GM12878 (cell line): ENCODE measurements at regions not wholly inside any gene's neighbourhood (a gene's known extent, or its start where the extent isn't known, plus 50 kb on each side); places are given as distances from the start of the nearest gene placed in this dataset.

Source experiments
- BACH1 ChIP-seq: fragments of 450-650 bp; IDR thresholded peaks from 2 replicates; pipeline ENCODE4 v1.6.1; 2017; ENCODE audit warnings: mild to moderate bottlenecking, borderline replicate concordance
- E2F8 ChIP-seq: fragments of 450-650 bp; IDR thresholded peaks from 2 replicates; pipeline ENCODE4 v1.6.1; 2018; ENCODE audit warnings: mild to moderate bottlenecking, low read depth, moderate library complexity; ENCODE audit not compliant: partially characterized antibody
- E4F1 ChIP-seq: fragments of 450-650 bp; IDR thresholded peaks from 2 replicates; pipeline ENCODE4 v1.6.1; 2018; ENCODE audit warnings: borderline replicate concordance, mild to moderate bottlenecking; ENCODE audit not compliant: partially characterized antibody
- FOXM1 ChIP-seq: IDR thresholded peaks from 2 replicates; pipeline ENCODE4 v1.6.1; 2012; ENCODE audit warnings: low read depth, mild to moderate bottlenecking, inconsistent platforms, low read length, moderate library complexity
- GABPA ChIP-seq: IDR thresholded peaks from 2 replicates; pipeline ENCODE4 v1.6.1; 2014; ENCODE audit warnings: antibody characterized with exemption, low read depth, mild to moderate bottlenecking, inconsistent platforms
- HDAC6 ChIP-seq: fragments of 200-600 bp; sonication (generic); IDR thresholded peaks from one replicate; pipeline ENCODE4 v1.8.0; 2017; ENCODE audit warnings: antibody characterized with exemption; ENCODE audit not compliant: unreplicated experiment
- IRF4 ChIP-seq: IDR thresholded peaks from 2 replicates; pipeline ENCODE4 v1.6.1; 2011; ENCODE audit warnings: low read depth, low read length
- MEF2A ChIP-seq: IDR thresholded peaks from 2 replicates; pipeline ENCODE4 v1.6.1; 2011; ENCODE audit warnings: low read depth, mild to moderate bottlenecking, low read length, moderate library complexity; ENCODE audit not compliant: insufficient read depth
- MTA2 ChIP-seq: fragments of 450-650 bp; IDR thresholded peaks from 2 replicates; pipeline ENCODE4 v1.6.1; 2016; ENCODE audit warnings: low read depth, mild to moderate bottlenecking, moderate library complexity
- MYC ChIP-seq: IDR thresholded peaks from 2 replicates; pipeline ENCODE4 v1.6.1; 2011; ENCODE audit warnings: mild to moderate bottlenecking, low read length, moderate library complexity, inconsistent platforms; ENCODE audit not compliant: insufficient read depth, insufficient replicate concordance, insufficient read length, severe bottlenecking
- NFYB ChIP-seq: IDR thresholded peaks from 2 replicates; pipeline ENCODE4 v1.6.1; 2011; ENCODE audit warnings: low read depth, mild to moderate bottlenecking, low read length, improper control_type of control experiment, moderate library complexity; ENCODE audit not compliant: insufficient read depth
- PML ChIP-seq: IDR thresholded peaks from 2 replicates; pipeline ENCODE4 v1.6.1; 2012; ENCODE audit warnings: low read length, inconsistent platforms
- RAD21 ChIP-seq: IDR thresholded peaks from 2 replicates; pipeline ENCODE4 v1.6.1; 2011; ENCODE audit warnings: mild to moderate bottlenecking, low read depth, low read length, moderate library complexity; ENCODE audit not compliant: insufficient read depth
- SMAD1 ChIP-seq: fragments of 450-650 bp; IDR thresholded peaks from 2 replicates; pipeline ENCODE4 v1.6.1; 2018; ENCODE audit warnings: mild to moderate bottlenecking, low read depth; ENCODE audit not compliant: partially characterized antibody
- SMARCA5 ChIP-seq: fragments of 450-650 bp; IDR thresholded peaks from 2 replicates; pipeline ENCODE4 v1.6.1; 2017; ENCODE audit warnings: mild to moderate bottlenecking
- SPI1 ChIP-seq: IDR thresholded peaks from 2 replicates; pipeline ENCODE4 v1.6.1; 2011; ENCODE audit warnings: low read depth, mild to moderate bottlenecking, low read length, moderate library complexity, borderline replicate concordance; ENCODE audit not compliant: insufficient read depth
- SRF ChIP-seq, 2 experiments: IDR thresholded peaks; 2 replicates each; pipeline ENCODE4 v1.6.1; 2011; ENCODE audit warnings: low read depth in 2 of 2, low read length in 2 of 2, mild to moderate bottlenecking in 1 of 2, moderate library complexity in 1 of 2
- TCF7 ChIP-seq: IDR thresholded peaks from 2 replicates; pipeline ENCODE4 v1.6.1; 2014; ENCODE audit warnings: antibody characterized with exemption, borderline replicate concordance
- TF ChIP-seq, protein P1 (sequence below): fragments of 450-650 bp; IDR thresholded peaks from 2 replicates; pipeline ENCODE4 v1.6.1; 2017; ENCODE audit warnings: mild to moderate bottlenecking, low read depth, inconsistent platforms; ENCODE audit not compliant: poor library complexity, severe bottlenecking
- TF ChIP-seq, protein P2 (sequence below): IDR thresholded peaks from 2 replicates; pipeline ENCODE4 v1.6.1; 2011; ENCODE audit warnings: mild to moderate bottlenecking, low read depth, low read length, moderate library complexity; ENCODE audit not compliant: insufficient replicate concordance
- TF ChIP-seq, protein P3 (sequence below): IDR thresholded peaks from 2 replicates; pipeline ENCODE4 v1.6.1; 2012; ENCODE audit warnings: low read length, inconsistent platforms

DNA sequence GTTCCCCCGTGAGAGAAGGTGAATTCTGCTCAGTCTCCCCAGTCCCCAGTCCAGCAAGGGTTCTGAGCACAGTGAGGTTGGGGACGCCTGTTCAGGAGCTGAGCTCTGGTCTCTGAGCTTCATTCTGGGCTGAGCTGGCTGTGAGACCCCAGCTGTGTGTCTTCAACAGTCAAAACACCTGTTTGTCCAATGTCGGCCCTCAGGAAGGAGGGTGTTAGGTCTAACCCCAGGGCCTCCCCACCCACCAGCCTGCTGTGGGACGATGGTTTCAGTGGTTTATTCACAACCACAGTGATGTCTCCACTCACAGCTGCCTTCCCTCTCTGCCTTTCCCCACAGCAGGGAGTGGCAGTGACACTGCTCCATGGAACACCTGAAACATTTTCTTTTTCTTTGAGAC is 1282.9 kb downstream of the TBC1D22A start (continued):
- no peak for TF ChIP-seq HDAC6
- TF ChIP-seq PML, result no peak
- TF ChIP-seq TCF7, result no peak
- TF ChIP-seq MTA2, result peak; percentile 42; the same call in 1 of the 2 replicates
- no peak for TF ChIP-seq NFYB
- TF ChIP-seq GABPA, result no peak
- TF ChIP-seq SPI1, result no peak
- TF ChIP-seq SRF (IDR thresholded peaks at IDR 0.05; ENCODE audit: low read depth in 2 of 2, low read length in 2 of 2), result no peak
- TF ChIP-seq, protein P1, sequence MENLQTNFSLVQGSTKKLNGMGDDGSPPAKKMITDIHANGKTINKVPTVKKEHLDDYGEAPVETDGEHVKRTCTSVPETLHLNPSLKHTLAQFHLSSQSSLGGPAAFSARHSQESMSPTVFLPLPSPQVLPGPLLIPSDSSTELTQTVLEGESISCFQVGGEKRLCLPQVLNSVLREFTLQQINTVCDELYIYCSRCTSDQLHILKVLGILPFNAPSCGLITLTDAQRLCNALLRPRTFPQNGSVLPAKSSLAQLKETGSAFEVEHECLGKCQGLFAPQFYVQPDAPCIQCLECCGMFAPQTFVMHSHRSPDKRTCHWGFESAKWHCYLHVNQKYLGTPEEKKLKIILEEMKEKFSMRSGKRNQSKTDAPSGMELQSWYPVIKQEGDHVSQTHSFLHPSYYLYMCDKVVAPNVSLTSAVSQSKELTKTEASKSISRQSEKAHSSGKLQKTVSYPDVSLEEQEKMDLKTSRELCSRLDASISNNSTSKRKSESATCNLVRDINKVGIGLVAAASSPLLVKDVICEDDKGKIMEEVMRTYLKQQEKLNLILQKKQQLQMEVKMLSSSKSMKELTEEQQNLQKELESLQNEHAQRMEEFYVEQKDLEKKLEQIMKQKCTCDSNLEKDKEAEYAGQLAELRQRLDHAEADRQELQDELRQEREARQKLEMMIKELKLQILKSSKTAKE, result no peak
- 0 out of 2 replicates have a peak, but pooled peaks have one; percentile 61 for TF ChIP-seq IRF4
- no peak for TF ChIP-seq E2F8
- TF ChIP-seq, protein P2, sequence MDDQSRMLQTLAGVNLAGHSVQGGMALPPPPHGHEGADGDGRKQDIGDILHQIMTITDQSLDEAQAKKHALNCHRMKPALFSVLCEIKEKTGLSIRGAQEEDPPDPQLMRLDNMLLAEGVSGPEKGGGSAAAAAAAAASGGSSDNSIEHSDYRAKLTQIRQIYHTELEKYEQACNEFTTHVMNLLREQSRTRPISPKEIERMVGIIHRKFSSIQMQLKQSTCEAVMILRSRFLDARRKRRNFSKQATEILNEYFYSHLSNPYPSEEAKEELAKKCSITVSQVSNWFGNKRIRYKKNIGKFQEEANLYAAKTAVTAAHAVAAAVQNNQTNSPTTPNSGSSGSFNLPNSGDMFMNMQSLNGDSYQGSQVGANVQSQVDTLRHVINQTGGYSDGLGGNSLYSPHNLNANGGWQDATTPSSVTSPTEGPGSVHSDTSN, result peak; percentile 47
- TF ChIP-seq SMAD1, result no peak
- TF ChIP-seq, protein P3, sequence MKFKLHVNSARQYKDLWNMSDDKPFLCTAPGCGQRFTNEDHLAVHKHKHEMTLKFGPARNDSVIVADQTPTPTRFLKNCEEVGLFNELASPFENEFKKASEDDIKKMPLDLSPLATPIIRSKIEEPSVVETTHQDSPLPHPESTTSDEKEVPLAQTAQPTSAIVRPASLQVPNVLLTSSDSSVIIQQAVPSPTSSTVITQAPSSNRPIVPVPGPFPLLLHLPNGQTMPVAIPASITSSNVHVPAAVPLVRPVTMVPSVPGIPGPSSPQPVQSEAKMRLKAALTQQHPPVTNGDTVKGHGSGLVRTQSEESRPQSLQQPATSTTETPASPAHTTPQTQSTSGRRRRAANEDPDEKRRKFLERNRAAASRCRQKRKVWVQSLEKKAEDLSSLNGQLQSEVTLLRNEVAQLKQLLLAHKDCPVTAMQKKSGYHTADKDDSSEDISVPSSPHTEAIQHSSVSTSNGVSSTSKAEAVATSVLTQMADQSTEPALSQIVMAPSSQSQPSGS, result no peak
- TF ChIP-seq RAD21, result no peak
- no peak for TF ChIP-seq BACH1
- TF ChIP-seq SMARCA5, result no peak
- TF ChIP-seq FOXM1, result no peak
- no peak for TF ChIP-seq MEF2A
- TF ChIP-seq E4F1, result no peak
- TF ChIP-seq MYC, result no peak
